ENCODE measurements at regions not wholly inside any gene's neighbourhood (a gene's known extent, or its start where the extent isn't known, plus 50 kb on each side); places are given as distances from the start of the nearest gene placed in this dataset.

DNA sequence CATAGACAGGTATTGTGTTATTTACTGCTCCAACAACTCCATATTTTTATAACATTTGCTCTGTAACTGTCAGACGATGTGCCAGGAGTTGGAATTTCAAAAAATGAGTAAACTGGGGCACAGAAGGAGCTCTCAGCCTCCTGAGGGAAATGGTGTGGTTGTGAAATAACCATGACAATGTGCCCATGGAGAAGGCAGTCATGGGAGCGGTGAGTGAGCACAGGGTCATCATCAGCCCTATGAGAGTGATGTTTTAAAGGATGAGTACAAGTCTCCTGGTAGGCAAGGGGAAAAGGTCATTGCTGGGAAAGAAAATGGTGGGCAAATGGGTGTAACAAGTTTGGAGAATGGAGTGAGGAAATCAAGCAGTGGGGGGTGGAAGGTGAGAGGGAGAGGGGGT, 115.0 kb upstream of the SEC14L1 start:
- BruUV-seq (replicated peaks), result no TSS peak
- Histone ChIP-seq H3K79me2 (ENCODE audit: low read length) (no peaks in the 10 kb centered on the region), H3F3A (ENCODE audit: low read length, unreplicated experiment) (no peaks in the 10 kb centered on the region), H3K4me3 (ENCODE audit: low read length) (no peak overlapping the region), H3K4me2 (ENCODE audit: low read length) (no peak overlapping the region), H3K9ac (ENCODE audit: low read length) (no peak overlapping the region), H3K36me3 (ENCODE audit: low read depth, low read length) (no peaks in the 10 kb centered on the region), H3K9me3 (ENCODE audit: low read length) (no peaks in the 10 kb centered on the region), H3K27ac (ENCODE audit: low read length) (no peak overlapping the region), H2AFZ (ENCODE audit: low read length) (no peak overlapping the region), H3K4me1 (ENCODE audit: insufficient read depth, low read length) (no peaks in the 10 kb centered on the region), H3K27me3 (ENCODE audit: low read length) (peaks cover 23% of the 10 kb centered on the region; the same call in 1 of the 2 replicates), H4K20me1 (ENCODE audit: low read length) (no peaks in the 10 kb centered on the region), H3K9me2 (replicated peaks; ENCODE audit: low read length) (no peaks in the 10 kb centered on the region)
- intact Hi-C loops (cut with micrococcal nuclease), result no loop called here
- ChIA-PET POLR2A (ENCODE audit: unreplicated experiment) (no interaction called here), CTCF (no interaction called here)
- no peak for ATAC-seq
- no peak for DNase-seq
- TF ChIP-seq EZH2phosphoT487 (IDR thresholded peaks at IDR 0.05; ENCODE audit: borderline replicate concordance, low read length) (no peak), EZH2 (IDR thresholded peaks at IDR 0.05; ENCODE audit: low read length, unreplicated experiment) (no peak)
- TF ChIP-seq, protein P1, sequence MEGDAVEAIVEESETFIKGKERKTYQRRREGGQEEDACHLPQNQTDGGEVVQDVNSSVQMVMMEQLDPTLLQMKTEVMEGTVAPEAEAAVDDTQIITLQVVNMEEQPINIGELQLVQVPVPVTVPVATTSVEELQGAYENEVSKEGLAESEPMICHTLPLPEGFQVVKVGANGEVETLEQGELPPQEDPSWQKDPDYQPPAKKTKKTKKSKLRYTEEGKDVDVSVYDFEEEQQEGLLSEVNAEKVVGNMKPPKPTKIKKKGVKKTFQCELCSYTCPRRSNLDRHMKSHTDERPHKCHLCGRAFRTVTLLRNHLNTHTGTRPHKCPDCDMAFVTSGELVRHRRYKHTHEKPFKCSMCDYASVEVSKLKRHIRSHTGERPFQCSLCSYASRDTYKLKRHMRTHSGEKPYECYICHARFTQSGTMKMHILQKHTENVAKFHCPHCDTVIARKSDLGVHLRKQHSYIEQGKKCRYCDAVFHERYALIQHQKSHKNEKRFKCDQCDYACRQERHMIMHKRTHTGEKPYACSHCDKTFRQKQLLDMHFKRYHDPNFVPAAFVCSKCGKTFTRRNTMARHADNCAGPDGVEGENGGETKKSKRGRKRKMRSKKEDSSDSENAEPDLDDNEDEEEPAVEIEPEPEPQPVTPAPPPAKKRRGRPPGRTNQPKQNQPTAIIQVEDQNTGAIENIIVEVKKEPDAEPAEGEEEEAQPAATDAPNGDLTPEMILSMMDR (conservative IDR thresholded peaks at IDR 0.05; ENCODE audit: low read depth, low read length), result no peak

DNA sequence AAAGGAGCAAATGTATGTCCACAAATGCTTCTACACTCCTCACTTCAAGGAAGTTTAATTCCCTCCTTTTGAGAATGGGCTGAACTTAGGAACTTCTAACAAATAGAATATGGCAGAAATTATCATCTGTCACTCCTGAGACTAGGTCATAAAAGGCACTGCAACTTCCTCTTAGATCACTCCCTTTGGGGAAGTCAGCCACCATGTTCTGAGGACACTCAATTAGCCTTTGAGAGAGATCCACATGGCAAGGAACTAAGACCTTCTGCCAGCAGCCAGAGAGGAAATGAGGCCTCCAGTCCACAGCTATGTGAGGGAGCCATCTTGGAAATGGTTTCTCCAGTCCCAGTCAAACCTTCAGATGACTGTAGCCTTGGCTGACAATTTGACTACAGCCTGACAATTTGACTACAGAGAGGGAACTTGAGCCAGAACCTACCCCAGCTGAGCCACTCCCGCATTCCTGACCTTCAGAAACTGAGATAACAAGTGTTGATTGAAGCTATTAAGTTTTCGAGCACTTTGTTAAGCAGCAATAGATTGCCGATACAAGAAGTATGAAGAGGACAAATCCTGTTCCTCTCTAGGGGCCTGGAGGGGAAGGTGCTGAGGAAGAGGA, 113.4 kb upstream of the SEC14L1 start:
- POLR2A ChIA-PET (ENCODE audit: unreplicated experiment), result no interaction called here
- CTCF ChIA-PET, result no interaction called here
- Histone ChIP-seq H3K36me3 (ENCODE audit: low read depth, low read length) (no peaks in the 10 kb centered on the region), H2AFZ (ENCODE audit: low read length) (no peak overlapping the region), H3K9ac (ENCODE audit: low read length) (no peak overlapping the region), H3K27me3 (ENCODE audit: low read length) (peaks cover 23% of the 10 kb centered on the region; the same call in 1 of the 2 replicates), H4K20me1 (ENCODE audit: low read length) (no peaks in the 10 kb centered on the region), H3K4me2 (ENCODE audit: low read length) (no peak overlapping the region), H3K9me2 (replicated peaks; ENCODE audit: low read length) (no peaks in the 10 kb centered on the region), H3F3A (ENCODE audit: low read length, unreplicated experiment) (no peaks in the 10 kb centered on the region), H3K9me3 (ENCODE audit: low read length) (0 out of 2 replicates have a peak, but pooled peaks cover 8% of the 10 kb centered on the region), H3K27ac (ENCODE audit: low read length) (no peak overlapping the region), H3K79me2 (ENCODE audit: low read length) (no peaks in the 10 kb centered on the region), H3K4me1 (ENCODE audit: insufficient read depth, low read length) (no peaks in the 10 kb centered on the region), H3K4me3 (ENCODE audit: low read length) (no peak overlapping the region)
- intact Hi-C loops (cut with micrococcal nuclease), result no loop called here
- ATAC-seq (no peak), DNase-seq (no peak)
- BruUV-seq (replicated peaks), result no TSS peak
- TF ChIP-seq EZH2phosphoT487 (IDR thresholded peaks at IDR 0.05; ENCODE audit: borderline replicate concordance, low read length) (no peak), EZH2 (IDR thresholded peaks at IDR 0.05; ENCODE audit: low read length, unreplicated experiment) (no peak)

DNA sequence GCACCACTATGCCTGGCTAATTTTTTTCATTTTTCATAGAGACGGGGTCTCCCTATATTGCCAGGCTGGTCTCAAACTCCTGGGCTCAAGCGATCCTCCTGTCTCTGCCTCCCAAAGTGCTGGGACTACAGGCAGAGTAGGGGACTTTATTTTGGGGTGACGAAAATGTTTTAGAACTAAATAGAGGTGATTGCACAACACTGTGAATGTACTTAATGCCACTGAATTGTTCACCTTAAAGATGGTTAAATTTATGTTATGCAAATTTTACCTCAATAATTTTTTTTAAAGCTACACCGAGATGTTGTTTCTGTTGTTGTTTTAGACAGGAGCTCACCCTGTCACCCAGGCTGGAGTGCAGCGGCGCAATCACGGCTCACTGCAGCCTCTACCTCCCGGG, 111.9 kb upstream of the SEC14L1 start:
- ChIA-PET POLR2A (ENCODE audit: unreplicated experiment) (no interaction called here), CTCF (no interaction called here)
- Histone ChIP-seq H3K4me3 (ENCODE audit: low read length) (no peak overlapping the region), H3F3A (ENCODE audit: low read length, unreplicated experiment) (no peaks in the 10 kb centered on the region), H3K79me2 (ENCODE audit: low read length) (no peaks in the 10 kb centered on the region), H3K4me1 (ENCODE audit: insufficient read depth, low read length) (no peaks in the 10 kb centered on the region), H3K27me3 (ENCODE audit: low read length) (peaks cover 22% of the 10 kb centered on the region; the same call in 1 of the 2 replicates), H3K9me3 (ENCODE audit: low read length) (0 out of 2 replicates have a peak, but pooled peaks cover 8% of the 10 kb centered on the region), H3K9ac (ENCODE audit: low read length) (no peak overlapping the region), H3K4me2 (ENCODE audit: low read length) (no peak overlapping the region), H2AFZ (ENCODE audit: low read length) (no peak overlapping the region), H3K27ac (ENCODE audit: low read length) (no peak overlapping the region), H4K20me1 (ENCODE audit: low read length) (no peaks in the 10 kb centered on the region), H3K9me2 (replicated peaks; ENCODE audit: low read length) (no peaks in the 10 kb centered on the region), H3K36me3 (ENCODE audit: low read depth, low read length) (no peaks in the 10 kb centered on the region)
- no peak for TF ChIP-seq EZH2 (IDR thresholded peaks at IDR 0.05; ENCODE audit: low read length, unreplicated experiment)
- TF ChIP-seq, protein P1 (conservative IDR thresholded peaks at IDR 0.05; ENCODE audit: low read depth, low read length), result no peak
- BruUV-seq (replicated peaks), result no TSS peak
- intact Hi-C loops (cut with micrococcal nuclease), result no loop called here
- DNase-seq, result no peak
- no peak for ATAC-seq

Data from PC-3 (cell line).